MM.1S (cell line): ENCODE measurements at regions not wholly inside any gene's neighbourhood (a gene's known extent, or its start where the extent isn't known, plus 50 kb on each side); places are given as distances from the start of the nearest gene placed in this dataset.

Experiments
- DNase-seq: peaks from one replicate; pipeline ENCODE4 v3.0.0-alpha.2; 2015
- H2AFZ ChIP-seq: fragments of 300-600 bp; sonication (generic); 2 replicates; pipeline ENCODE4 v1.6.0; 2016; ENCODE audit warnings: antibody characterized with exemption, low read length
- H3F3A ChIP-seq: fragments of 300-600 bp; sonication (generic); 2 replicates; pipeline ENCODE4 v1.6.1; 2016; ENCODE audit warnings: mild to moderate bottlenecking, antibody characterized with exemption, low read length, moderate library complexity, mixed read lengths; ENCODE audit not compliant: insufficient read depth
- H3K27ac ChIP-seq: fragments of 300-600 bp; sonication (generic); 2 replicates; pipeline ENCODE4 v1.5.1; 2016; ENCODE audit warnings: mild to moderate bottlenecking, low read length
- H3K27me3 ChIP-seq: fragments of 300-600 bp; sonication (generic); replicated peaks from 2 replicates; pipeline ENCODE4 v1.6.0; 2016; ENCODE audit warnings: low read length; ENCODE audit not compliant: insufficient read depth
- H3K36me3 ChIP-seq: fragments of 300-600 bp; sonication (generic); replicated peaks from 2 replicates; pipeline ENCODE4 v1.6.1; 2016; ENCODE audit warnings: mild to moderate bottlenecking, low read length, mixed read lengths; ENCODE audit not compliant: insufficient read depth
- H3K4me1 ChIP-seq: fragments of 300-600 bp; sonication (generic); 2 replicates; pipeline ENCODE4 v1.6.1; 2016; ENCODE audit warnings: low read length, mixed read lengths
- H3K4me2 ChIP-seq: fragments of 300-600 bp; sonication (generic); 2 replicates; pipeline ENCODE4 v1.6.0; 2016; ENCODE audit warnings: low read depth, low read length
- H3K4me3 ChIP-seq: fragments of 300-600 bp; sonication (generic); 2 replicates; pipeline ENCODE4 v1.5.1; 2016; ENCODE audit warnings: low read length, mixed read lengths
- H3K79me2 ChIP-seq: fragments of 300-600 bp; sonication (generic); 2 replicates; pipeline ENCODE4 v1.6.1; 2016; ENCODE audit warnings: mixed run types, low read length, mixed read lengths
- H3K9ac ChIP-seq: fragments of 300-600 bp; sonication (generic); 2 replicates; pipeline ENCODE4 v1.6.1; 2016; ENCODE audit warnings: low read length, mixed read lengths
- H3K9me2 ChIP-seq: fragments of 300-600 bp; sonication (generic); replicated peaks from 2 replicates; pipeline ENCODE4 v1.6.1; 2016; ENCODE audit warnings: mild to moderate bottlenecking, low read length, mixed read lengths; ENCODE audit not compliant: insufficient read depth
- H3K9me3 ChIP-seq: fragments of 300-600 bp; sonication (generic); replicated peaks from 2 replicates; pipeline ENCODE4 v1.6.1; 2016; ENCODE audit warnings: mild to moderate bottlenecking, low read length, mixed read lengths; ENCODE audit not compliant: insufficient read depth
- H4K20me1 ChIP-seq: fragments of 300-600 bp; sonication (generic); 2 replicates; pipeline ENCODE4 v1.6.1; 2016; ENCODE audit warnings: mild to moderate bottlenecking, low read length, moderate library complexity, mixed read lengths; ENCODE audit not compliant: insufficient read depth
- CTCF ChIP-seq: fragments of 300-600 bp; sonication (generic); IDR thresholded peaks from 2 replicates; pipeline ENCODE4 v1.5.1; 2016; ENCODE audit warnings: antibody characterized with exemption, low read length, mixed read lengths
- EZH2 ChIP-seq: fragments of 300-600 bp; sonication (generic); optimal IDR thresholded peaks from 2 replicates; pipeline ENCODE3; 2017; ENCODE audit warnings: low read depth, mild to moderate bottlenecking, antibody characterized with exemption, low read length, mixed read lengths
- EZH2phosphoT487 ChIP-seq: fragments of 300-600 bp; sonication (generic); IDR thresholded peaks from 2 replicates; pipeline ENCODE4 v1.6.1; 2018; ENCODE audit warnings: antibody characterized with exemption, low read length

GRCh38 chr11:69906453-69906907, 87.3 kb upstream of the FGF3 start:
- DNase-seq = no peak
- Histone ChIP-seq H3K4me2 (no peak overlapping the region), H3K9me3 (no peaks in the 10 kb centered on the region), H3K4me1 (no peaks in the 10 kb centered on the region), H4K20me1 (no peaks in the 10 kb centered on the region), H2AFZ (no peak overlapping the region), H3K36me3 (no peaks in the 10 kb centered on the region), H3K79me2 (no peaks in the 10 kb centered on the region), H3K27me3 (peaks cover 81% of the 10 kb centered on the region), H3K9ac (no peak overlapping the region), H3K4me3 (no peak overlapping the region), H3K9me2 (no peaks in the 10 kb centered on the region), H3F3A (no peaks in the 10 kb centered on the region), H3K27ac (no peak overlapping the region)
- TF ChIP-seq EZH2 = no peak
- no peak for TF ChIP-seq EZH2phosphoT487
- TF ChIP-seq CTCF = no peak

- Histone ChIP-seq H3K27ac (no peak overlapping the region), H3K36me3 (no peaks in the 10 kb centered on the region), H3K79me2 (no peaks in the 10 kb centered on the region), H3K4me1 (no peaks in the 10 kb centered on the region), H3K27me3 (peaks cover 81% of the 10 kb centered on the region), H3K4me3 (no peak overlapping the region), H4K20me1 (no peaks in the 10 kb centered on the region), H3K9ac (no peak overlapping the region), H3K9me3 (no peaks in the 10 kb centered on the region), H3F3A (no peaks in the 10 kb centered on the region), H2AFZ (no peak overlapping the region), H3K4me2 (no peak overlapping the region), H3K9me2 (no peaks in the 10 kb centered on the region)
- TF ChIP-seq EZH2 = no peak
- TF ChIP-seq CTCF = no peak
- TF ChIP-seq EZH2phosphoT487 = no peak
- DNase-seq = no peak
Observed at GRCh38 chr11:69907611-69908010, 88.4 kb upstream of the FGF3 start.

GRCh38 chr11:69908511-69909220, 89.5 kb upstream of the FGF3 start:
- H3K27ac ChIP-seq = no peak overlapping the region
- H4K20me1 ChIP-seq = no peaks in the 10 kb centered on the region
- no peak overlapping the region for H3K4me2 ChIP-seq
- H3K4me1 ChIP-seq = no peaks in the 10 kb centered on the region
- H3K9me3 ChIP-seq = no peaks in the 10 kb centered on the region
- no peaks in the 10 kb centered on the region for H3F3A ChIP-seq
- H3K27me3 ChIP-seq = peaks cover 83% of the 10 kb centered on the region
- DNase-seq = no peak
- H3K9ac ChIP-seq = no peak overlapping the region
- H3K4me3 ChIP-seq = no peak overlapping the region
- H2AFZ ChIP-seq = no peak overlapping the region
- H3K79me2 ChIP-seq = no peaks in the 10 kb centered on the region
- TF ChIP-seq EZH2phosphoT487 (no peak), CTCF (no peak), EZH2 (no peak)
- no peaks in the 10 kb centered on the region for H3K9me2 ChIP-seq
- no peaks in the 10 kb centered on the region for H3K36me3 ChIP-seq
